Smooth muscle cell (in vitro differentiated cells): ENCODE measurements at regions not wholly inside any gene's neighbourhood (a gene's known extent, or its start where the extent isn't known, plus 50 kb on each side); places are given as distances from the start of the nearest gene placed in this dataset.

ENCODE experiments used
- DNase-seq: peaks from one replicate; lab custom pipeline; 2025; ENCODE audit not compliant: unreplicated experiment; lab: John Stamatoyannopoulos, UW
- H2AFZ ChIP-seq: fragments of 200-600 bp; sonication (generic); 2 replicates; pipeline ENCODE4 v1.6.0; 2016; ENCODE audit warnings: antibody characterized with exemption, low read depth, mild to moderate bottlenecking
- H3F3A ChIP-seq: fragments of 200-600 bp; sonication (generic); 2 replicates; pipeline ENCODE4 v1.6.0; 2017; ENCODE audit warnings: antibody characterized with exemption, low read depth
- H3K27ac ChIP-seq: fragments of 200-600 bp; sonication (generic); 2 replicates; pipeline ENCODE4 v1.5.1; 2016; ENCODE audit warnings: low read depth, mild to moderate bottlenecking
- H3K27me3 ChIP-seq: fragments of 200-600 bp; sonication (generic); 2 replicates; pipeline ENCODE4 v1.6.1; 2016; ENCODE audit warnings: low read depth, mild to moderate bottlenecking
- H3K36me3 ChIP-seq: fragments of 200-600 bp; sonication (generic); 2 replicates; pipeline ENCODE4 v1.5.1; 2016; ENCODE audit warnings: low read depth
- H3K4me1 ChIP-seq: fragments of 200-600 bp; sonication (generic); 2 replicates; pipeline ENCODE4 v1.5.1; 2016; ENCODE audit warnings: low read depth
- H3K4me2 ChIP-seq: fragments of 200-600 bp; sonication (generic); 2 replicates; pipeline ENCODE4 v1.6.0; 2016; ENCODE audit warnings: mild to moderate bottlenecking
- H3K4me3 ChIP-seq: fragments of 200-600 bp; sonication (generic); 2 replicates; pipeline ENCODE4 v1.5.1; 2016; ENCODE audit warnings: mild to moderate bottlenecking
- H3K79me2 ChIP-seq: fragments of 200-600 bp; sonication (generic); 2 replicates; pipeline ENCODE4 v1.6.0; 2016; ENCODE audit warnings: low read depth, mild to moderate bottlenecking
- H3K9ac ChIP-seq: fragments of 200-600 bp; sonication (generic); 2 replicates; pipeline ENCODE4 v1.6.0; 2016; ENCODE audit warnings: low read depth
- H3K9me3 ChIP-seq: fragments of 200-600 bp; sonication (generic); replicated peaks from 2 replicates; pipeline ENCODE4 v1.5.1; 2016; ENCODE audit warnings: low read depth
- H4K20me1 ChIP-seq: fragments of 200-600 bp; sonication (generic); 2 replicates; pipeline ENCODE4 v1.6.0; 2016; ENCODE audit warnings: low read depth
- WGBS: methylation state at CpG from one replicate; pipeline ENCODE4 v1.1.7; 2016; ENCODE audit warnings: low lambda C conversion rate; 5-methylcytosine and 5-hydroxymethylcytosine counted together
- TF ChIP-seq, protein P1 (sequence below): fragments of 200-600 bp; sonication (generic); IDR thresholded peaks from 2 replicates; pipeline ENCODE4 v1.5.1; 2017; ENCODE audit warnings: borderline replicate concordance, mild to moderate bottlenecking, antibody characterized with exemption; ENCODE audit not compliant: insufficient read depth, poor library complexity, severe bottlenecking

DNA sequence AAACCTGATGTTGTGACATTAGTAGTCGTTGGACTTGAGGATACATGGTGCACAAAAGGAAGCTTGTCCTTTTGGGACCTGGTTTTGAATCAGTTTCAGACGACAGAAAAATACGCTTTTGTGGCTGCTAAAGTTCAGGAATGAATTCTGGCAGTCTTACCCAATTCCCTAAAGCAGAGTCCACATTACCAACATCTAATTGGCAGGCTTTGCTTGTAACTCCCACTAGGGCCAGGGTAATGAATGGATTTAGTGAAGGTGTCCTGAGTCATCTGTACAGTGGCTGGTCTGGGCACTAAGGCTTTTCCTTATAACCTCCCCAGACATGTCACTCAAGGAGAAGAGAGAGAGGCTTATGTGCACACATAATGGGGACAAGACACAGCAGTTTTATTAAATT, 66.2 kb upstream of the RNPC3 start:
- Histone ChIP-seq H3F3A (no peaks in the 10 kb centered on the region), H3K79me2 (no peaks in the 10 kb centered on the region), H3K27ac (no peak overlapping the region), H3K4me3 (no peak overlapping the region), H4K20me1 (no peaks in the 10 kb centered on the region), H3K27me3 (no peaks in the 10 kb centered on the region), H3K36me3 (no peaks in the 10 kb centered on the region), H3K4me1 (peaks cover 30% of the 10 kb centered on the region), H3K9me3 (no peaks in the 10 kb centered on the region), H3K4me2 (no peak overlapping the region), H3K9ac (no peak overlapping the region), H2AFZ (no peak overlapping the region)
- 81% methylated on average over 3 of the region's 3 CpGs for WGBS
- no peak for DNase-seq
- TF ChIP-seq, protein P1, sequence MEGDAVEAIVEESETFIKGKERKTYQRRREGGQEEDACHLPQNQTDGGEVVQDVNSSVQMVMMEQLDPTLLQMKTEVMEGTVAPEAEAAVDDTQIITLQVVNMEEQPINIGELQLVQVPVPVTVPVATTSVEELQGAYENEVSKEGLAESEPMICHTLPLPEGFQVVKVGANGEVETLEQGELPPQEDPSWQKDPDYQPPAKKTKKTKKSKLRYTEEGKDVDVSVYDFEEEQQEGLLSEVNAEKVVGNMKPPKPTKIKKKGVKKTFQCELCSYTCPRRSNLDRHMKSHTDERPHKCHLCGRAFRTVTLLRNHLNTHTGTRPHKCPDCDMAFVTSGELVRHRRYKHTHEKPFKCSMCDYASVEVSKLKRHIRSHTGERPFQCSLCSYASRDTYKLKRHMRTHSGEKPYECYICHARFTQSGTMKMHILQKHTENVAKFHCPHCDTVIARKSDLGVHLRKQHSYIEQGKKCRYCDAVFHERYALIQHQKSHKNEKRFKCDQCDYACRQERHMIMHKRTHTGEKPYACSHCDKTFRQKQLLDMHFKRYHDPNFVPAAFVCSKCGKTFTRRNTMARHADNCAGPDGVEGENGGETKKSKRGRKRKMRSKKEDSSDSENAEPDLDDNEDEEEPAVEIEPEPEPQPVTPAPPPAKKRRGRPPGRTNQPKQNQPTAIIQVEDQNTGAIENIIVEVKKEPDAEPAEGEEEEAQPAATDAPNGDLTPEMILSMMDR = no peak

- 89% methylated on average over 7 of the region's 7 CpGs for WGBS
- H4K20me1 ChIP-seq = no peaks in the 10 kb centered on the region
- no peaks in the 10 kb centered on the region for H3K79me2 ChIP-seq
- TF ChIP-seq, protein P1 = no peak
- H3K4me3 ChIP-seq = no peak overlapping the region
- H3K36me3 ChIP-seq = no peaks in the 10 kb centered on the region
- H3K27ac ChIP-seq = no peak overlapping the region
- peaks cover 30% of the 10 kb centered on the region for H3K4me1 ChIP-seq
- H3K9me3 ChIP-seq = no peaks in the 10 kb centered on the region
- no peaks in the 10 kb centered on the region for H3F3A ChIP-seq
- no peak for DNase-seq
- H3K4me2 ChIP-seq = no peak overlapping the region
- H3K9ac ChIP-seq = no peak overlapping the region
- no peak overlapping the region for H2AFZ ChIP-seq
- no peaks in the 10 kb centered on the region for H3K27me3 ChIP-seq
Measured at GRCh38 chr1:103457886-103458455, 67.5 kb upstream of the RNPC3 start.

DNA sequence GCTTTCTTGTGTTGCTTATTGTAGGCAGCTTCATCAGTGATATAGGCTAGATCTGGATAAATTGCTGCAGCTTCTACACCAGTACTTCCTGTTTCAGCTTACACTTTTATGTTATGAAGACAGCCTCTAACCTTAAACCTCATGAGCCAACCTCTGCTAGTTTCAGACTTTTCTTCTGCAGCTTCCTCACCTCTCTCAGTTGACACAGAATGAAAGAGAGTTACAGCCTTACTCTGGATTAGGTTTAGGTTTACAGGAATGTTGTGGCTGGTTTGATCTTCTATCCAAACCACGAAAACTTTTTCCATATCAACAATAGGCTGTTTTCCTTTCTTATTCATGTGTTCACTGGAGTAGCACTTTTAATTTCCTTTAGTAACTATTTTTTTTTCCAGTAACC, 76.9 kb upstream of the RNPC3 start:
- no peak for DNase-seq
- WGBS = 49% methylated on average over 1 of the region's 1 CpG
- Histone ChIP-seq H3K4me3 (no peak overlapping the region), H3K79me2 (no peaks in the 10 kb centered on the region), H2AFZ (peak overlapping the region; percentile 20), H3K9me3 (no peaks in the 10 kb centered on the region), H3K4me1 (no peaks in the 10 kb centered on the region), H3K9ac (no peak overlapping the region), H4K20me1 (no peaks in the 10 kb centered on the region), H3K4me2 (no peak overlapping the region), H3F3A (no peaks in the 10 kb centered on the region), H3K36me3 (no peaks in the 10 kb centered on the region), H3K27me3 (no peaks in the 10 kb centered on the region), H3K27ac (no peak overlapping the region)
- TF ChIP-seq, protein P1 = no peak

GRCh38 chr1:103447471-103447870, 78.0 kb upstream of the RNPC3 start:
- H3K4me3 ChIP-seq = no peak overlapping the region

More at GRCh38 chr1:103447471-103447870, 78.0 kb upstream of the RNPC3 start:
- Histone ChIP-seq H3K9ac (no peak overlapping the region), H2AFZ (no peak overlapping the region), H3K9me3 (no peaks in the 10 kb centered on the region), H3K27ac (no peak overlapping the region), H3F3A (no peaks in the 10 kb centered on the region), H3K4me1 (no peaks in the 10 kb centered on the region), H3K79me2 (no peaks in the 10 kb centered on the region), H3K4me2 (no peak overlapping the region), H4K20me1 (no peaks in the 10 kb centered on the region), H3K36me3 (no peaks in the 10 kb centered on the region), H3K27me3 (no peaks in the 10 kb centered on the region)
- 62% methylated on average over 1 of the region's 1 CpG for WGBS
- DNase-seq = no peak
- TF ChIP-seq, protein P1 = no peak
